IMR-90 (cell line): ENCODE measurements at regions not wholly inside any gene's neighbourhood (a gene's known extent, or its start where the extent isn't known, plus 50 kb on each side); places are given as distances from the start of the nearest gene placed in this dataset.

Experiments
- CEBPB ChIP-seq: IDR thresholded peaks from 2 replicates; pipeline ENCODE4 v1.6.1; 2012; ENCODE audit warnings: low read depth, low read length, improper control_type of control experiment
- MAZ ChIP-seq: IDR thresholded peaks from 2 replicates; pipeline ENCODE4 v1.6.1; 2012; ENCODE audit warnings: low read depth, mild to moderate bottlenecking, low read length, improper control_type of control experiment, moderate library complexity, borderline replicate concordance
- POLR2A ChIP-seq: IDR thresholded peaks from 2 replicates; pipeline ENCODE4 v1.6.1; 2012; ENCODE audit warnings: mild to moderate bottlenecking, low read depth, low read length
- TF ChIP-seq, protein P1 (sequence below): conservative IDR thresholded peaks from 2 replicates; pipeline ENCODE4 v1.5.1; 2012; ENCODE audit warnings: mild to moderate bottlenecking, low read depth, low read length, improper control_type of control experiment

DNA sequence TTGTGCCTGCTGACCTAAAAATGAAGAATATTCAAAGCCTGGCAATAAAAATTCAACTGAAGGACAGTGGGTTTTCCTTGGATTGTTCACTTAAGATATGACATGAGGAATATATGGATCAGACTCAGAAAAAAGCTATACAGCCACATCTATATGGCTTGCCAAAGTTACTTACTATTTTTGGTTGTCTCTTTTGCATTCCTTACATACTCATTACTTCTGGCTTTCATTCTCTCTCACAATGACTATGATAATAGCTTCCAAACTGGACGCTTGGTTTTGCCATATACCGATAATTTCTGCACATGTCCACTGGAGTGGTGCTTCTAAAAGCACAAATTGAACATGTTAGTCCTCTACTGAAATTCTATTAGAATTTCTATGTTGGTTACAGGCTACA is 664.9 kb downstream of the CDH8 start:
- TF ChIP-seq, protein P1, sequence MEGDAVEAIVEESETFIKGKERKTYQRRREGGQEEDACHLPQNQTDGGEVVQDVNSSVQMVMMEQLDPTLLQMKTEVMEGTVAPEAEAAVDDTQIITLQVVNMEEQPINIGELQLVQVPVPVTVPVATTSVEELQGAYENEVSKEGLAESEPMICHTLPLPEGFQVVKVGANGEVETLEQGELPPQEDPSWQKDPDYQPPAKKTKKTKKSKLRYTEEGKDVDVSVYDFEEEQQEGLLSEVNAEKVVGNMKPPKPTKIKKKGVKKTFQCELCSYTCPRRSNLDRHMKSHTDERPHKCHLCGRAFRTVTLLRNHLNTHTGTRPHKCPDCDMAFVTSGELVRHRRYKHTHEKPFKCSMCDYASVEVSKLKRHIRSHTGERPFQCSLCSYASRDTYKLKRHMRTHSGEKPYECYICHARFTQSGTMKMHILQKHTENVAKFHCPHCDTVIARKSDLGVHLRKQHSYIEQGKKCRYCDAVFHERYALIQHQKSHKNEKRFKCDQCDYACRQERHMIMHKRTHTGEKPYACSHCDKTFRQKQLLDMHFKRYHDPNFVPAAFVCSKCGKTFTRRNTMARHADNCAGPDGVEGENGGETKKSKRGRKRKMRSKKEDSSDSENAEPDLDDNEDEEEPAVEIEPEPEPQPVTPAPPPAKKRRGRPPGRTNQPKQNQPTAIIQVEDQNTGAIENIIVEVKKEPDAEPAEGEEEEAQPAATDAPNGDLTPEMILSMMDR: no peak
- TF ChIP-seq POLR2A (no peak), CEBPB (no peak), MAZ (no peak)
